PC-3 (cell line): ENCODE measurements at regions not wholly inside any gene's neighbourhood (a gene's known extent, or its start where the extent isn't known, plus 50 kb on each side); places are given as distances from the start of the nearest gene placed in this dataset.
A peak's percentile ranks its signal among the peaks of the same experiment; 100 is the strongest.
"Not testable (repeated sequence)": the region's sequence is repeated elsewhere in the genome, so short reads cannot be mapped to it uniquely, and the experiment has no call there.

ENCODE experiments used
- ATAC-seq: fragments of 200-7000 bp; cut with Tn5 transposase; 2 replicates; pipeline ENCODE4 v1.9.1; 2020; ENCODE audit warnings: mild to moderate bottlenecking, moderate library complexity
- BruUV-seq: library from RNA; stranded (reverse); fragments of 400-500 nt; replicated peaks from 2 replicates; lab custom pipeline; 2021; lab: Mats Ljungman, UMichigan
- CTCF ChIA-PET: fragments of 300-600 bp; sonication (Branson Sonifier 250); formaldehyde crosslinking; loops from one replicate; lab custom pipeline; 2022; ENCODE audit warnings: antibody characterized with exemption; lab: Charles Lee
- POLR2A ChIA-PET: fragments of 300-600 bp; sonication (Branson Sonifier 250); formaldehyde crosslinking; loops from one replicate; lab custom pipeline; 2022; ENCODE audit warnings: antibody characterized with exemption; ENCODE audit not compliant: unreplicated experiment; lab: Charles Lee
- DNase-seq: peaks from one replicate; pipeline ENCODE4 v3.0.0-alpha.2; 2015
- H2AFZ ChIP-seq: fragments of 300-600 bp; sonication (generic); 2 replicates; pipeline ENCODE4 v1.6.0; 2016; ENCODE audit warnings: antibody characterized with exemption, low read length
- H3F3A ChIP-seq: fragments of 300-600 bp; sonication (generic); one replicate; pipeline ENCODE4 v1.6.0; 2017; ENCODE audit warnings: antibody characterized with exemption, low read length, control low read depth, mild to moderate bottlenecking; ENCODE audit not compliant: unreplicated experiment
- H3K27ac ChIP-seq: fragments of 300-600 bp; sonication (generic); 2 replicates; pipeline ENCODE4 v1.5.1; 2016; ENCODE audit warnings: mild to moderate bottlenecking, low read length
- H3K27me3 ChIP-seq: fragments of 300-600 bp; sonication (generic); 2 replicates; pipeline ENCODE4 v1.6.1; 2016; ENCODE audit warnings: low read length, mixed read lengths
- H3K36me3 ChIP-seq: fragments of 300-600 bp; sonication (generic); 2 replicates; pipeline ENCODE4 v1.6.1; 2016; ENCODE audit warnings: low read depth, mixed run types, low read length, mixed read lengths
- H3K4me1 ChIP-seq: fragments of 300-600 bp; sonication (generic); 2 replicates; pipeline ENCODE4 v1.5.1; 2016; ENCODE audit warnings: low read length; ENCODE audit not compliant: insufficient read depth
- H3K4me2 ChIP-seq: fragments of 300-600 bp; sonication (generic); 2 replicates; pipeline ENCODE4 v1.6.0; 2016; ENCODE audit warnings: low read length
- H3K4me3 ChIP-seq: fragments of 300-600 bp; sonication (generic); 2 replicates; pipeline ENCODE4 v1.5.1; 2016; ENCODE audit warnings: mild to moderate bottlenecking, low read length, mixed read lengths
- H3K79me2 ChIP-seq: fragments of 300-600 bp; sonication (generic); 2 replicates; pipeline ENCODE4 v1.6.1; 2017; ENCODE audit warnings: low read length, mixed read lengths
- H3K9ac ChIP-seq: fragments of 300-600 bp; sonication (generic); 2 replicates; pipeline ENCODE4 v1.6.0; 2016; ENCODE audit warnings: mild to moderate bottlenecking, low read length
- H3K9me2 ChIP-seq: fragments of 300-600 bp; sonication (generic); replicated peaks from 2 replicates; pipeline ENCODE4 v1.6.1; 2016; ENCODE audit warnings: mixed run types, low read length, mixed read lengths
- H3K9me3 ChIP-seq: fragments of 300-600 bp; sonication (generic); 2 replicates; pipeline ENCODE4 v1.6.1; 2016; ENCODE audit warnings: low read length, mixed read lengths
- H4K20me1 ChIP-seq: fragments of 300-600 bp; sonication (generic); 2 replicates; pipeline ENCODE4 v1.6.1; 2016; ENCODE audit warnings: low read length, mixed read lengths
- EZH2 ChIP-seq: fragments of 300-600 bp; sonication (generic); IDR thresholded peaks from one replicate; pipeline ENCODE4 v1.6.1; 2017; ENCODE audit warnings: antibody characterized with exemption, mild to moderate bottlenecking, low read length; ENCODE audit not compliant: unreplicated experiment
- EZH2phosphoT487 ChIP-seq: fragments of 300-600 bp; sonication (generic); IDR thresholded peaks from 2 replicates; pipeline ENCODE4 v1.6.1; 2018; ENCODE audit warnings: mild to moderate bottlenecking, antibody characterized with exemption, low read length, borderline replicate concordance
- intact Hi-C: fragments of 100-400 bp; cut with micrococcal nuclease; formaldehyde crosslinking; loops from 2 replicates; pipeline ENCODE4 v1.9.0; 2023
- TF ChIP-seq, protein P1 (sequence below): fragments of 300-600 bp; sonication (generic); conservative IDR thresholded peaks from 2 replicates; pipeline ENCODE4 v1.5.1; 2017; ENCODE audit warnings: antibody characterized with exemption, low read depth, mild to moderate bottlenecking, low read length

DNA sequence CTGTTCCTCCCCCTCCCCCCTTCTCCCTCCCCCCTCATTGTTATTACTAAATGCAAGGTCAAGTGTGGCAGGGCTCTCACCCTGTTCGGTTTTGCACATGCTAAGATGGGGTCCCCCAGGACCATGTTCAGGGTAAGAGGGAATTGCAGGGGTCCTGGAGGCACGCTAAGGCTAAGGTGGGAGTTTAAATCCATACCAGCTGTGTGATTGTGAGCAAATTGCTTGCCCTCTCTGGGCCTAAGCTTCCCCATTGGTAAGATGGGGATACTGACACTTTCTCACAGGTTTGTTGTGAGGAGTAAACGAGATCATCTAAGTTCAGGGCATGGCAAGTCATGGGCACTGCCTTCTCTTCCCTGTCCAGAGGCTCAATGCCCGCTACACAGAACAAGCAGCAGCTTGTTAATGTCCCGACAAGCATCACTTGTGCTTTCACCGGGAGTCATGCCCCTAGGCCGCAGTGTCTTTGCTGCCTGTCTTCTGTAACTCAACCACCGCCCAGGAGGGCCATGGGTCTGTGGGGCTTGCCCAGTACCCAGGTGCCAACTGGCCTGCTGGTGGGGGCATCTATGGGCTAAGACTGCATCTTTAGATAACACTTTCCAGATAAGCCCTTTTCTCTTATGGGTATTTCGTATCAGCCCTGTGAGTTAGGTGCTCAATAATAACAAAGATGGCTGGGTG is 279.1 kb downstream of the MYCN start:
- intact Hi-C loops: no loop called here
- H4K20me1 ChIP-seq: no peaks in the 10 kb centered on the region
- TF ChIP-seq EZH2phosphoT487 (no peak), EZH2 (no peak)
- TF ChIP-seq, protein P1, sequence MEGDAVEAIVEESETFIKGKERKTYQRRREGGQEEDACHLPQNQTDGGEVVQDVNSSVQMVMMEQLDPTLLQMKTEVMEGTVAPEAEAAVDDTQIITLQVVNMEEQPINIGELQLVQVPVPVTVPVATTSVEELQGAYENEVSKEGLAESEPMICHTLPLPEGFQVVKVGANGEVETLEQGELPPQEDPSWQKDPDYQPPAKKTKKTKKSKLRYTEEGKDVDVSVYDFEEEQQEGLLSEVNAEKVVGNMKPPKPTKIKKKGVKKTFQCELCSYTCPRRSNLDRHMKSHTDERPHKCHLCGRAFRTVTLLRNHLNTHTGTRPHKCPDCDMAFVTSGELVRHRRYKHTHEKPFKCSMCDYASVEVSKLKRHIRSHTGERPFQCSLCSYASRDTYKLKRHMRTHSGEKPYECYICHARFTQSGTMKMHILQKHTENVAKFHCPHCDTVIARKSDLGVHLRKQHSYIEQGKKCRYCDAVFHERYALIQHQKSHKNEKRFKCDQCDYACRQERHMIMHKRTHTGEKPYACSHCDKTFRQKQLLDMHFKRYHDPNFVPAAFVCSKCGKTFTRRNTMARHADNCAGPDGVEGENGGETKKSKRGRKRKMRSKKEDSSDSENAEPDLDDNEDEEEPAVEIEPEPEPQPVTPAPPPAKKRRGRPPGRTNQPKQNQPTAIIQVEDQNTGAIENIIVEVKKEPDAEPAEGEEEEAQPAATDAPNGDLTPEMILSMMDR: no peak

GRCh38 chr2:16218625-16219024 is 278.3 kb downstream of the MYCN start:
- ChIA-PET CTCF (no interaction called here), POLR2A (no interaction called here)
- Histone ChIP-seq H3K79me2 (no peaks in the 10 kb centered on the region), H2AFZ (no peak overlapping the region), H3K9ac (no peak overlapping the region), H3K36me3 (no peaks in the 10 kb centered on the region), H3K4me1 (no peaks in the 10 kb centered on the region), H3K4me3 (no peak overlapping the region), H3K4me2 (no peak overlapping the region), H3K27ac (no peak overlapping the region), H3F3A (no peaks in the 10 kb centered on the region), H4K20me1 (no peaks in the 10 kb centered on the region), H3K9me2 (no peaks in the 10 kb centered on the region), H3K9me3 (no peaks in the 10 kb centered on the region), H3K27me3 (peaks cover 5% of the 10 kb centered on the region; the same call in 1 of the 2 replicates)
- DNase-seq: no peak
- TF ChIP-seq, protein P1: peak; percentile 30
- TF ChIP-seq EZH2: no peak
- intact Hi-C loops: no loop called here
- no peak for ATAC-seq
- BruUV-seq: no TSS peak

More for the DNA sequence above, 279.1 kb downstream of the MYCN start:
- Histone ChIP-seq H3K36me3 (no peaks in the 10 kb centered on the region), H3K27me3 (peaks cover 5% of the 10 kb centered on the region; the same call in 1 of the 2 replicates), H3K27ac (no peak overlapping the region), H3K9ac (no peak overlapping the region), H3K4me2 (no peak overlapping the region), H2AFZ (no peak overlapping the region), H3K4me3 (no peak overlapping the region), H3K4me1 (no peaks in the 10 kb centered on the region), H3K79me2 (no peaks in the 10 kb centered on the region), H3F3A (no peaks in the 10 kb centered on the region), H3K9me3 (no peaks in the 10 kb centered on the region), H3K9me2 (no peaks in the 10 kb centered on the region)
- POLR2A ChIA-PET: no interaction called here
- no TSS peak for BruUV-seq
- DNase-seq (no peak), ATAC-seq (no peak)
- CTCF ChIA-PET: no interaction called here

DNA sequence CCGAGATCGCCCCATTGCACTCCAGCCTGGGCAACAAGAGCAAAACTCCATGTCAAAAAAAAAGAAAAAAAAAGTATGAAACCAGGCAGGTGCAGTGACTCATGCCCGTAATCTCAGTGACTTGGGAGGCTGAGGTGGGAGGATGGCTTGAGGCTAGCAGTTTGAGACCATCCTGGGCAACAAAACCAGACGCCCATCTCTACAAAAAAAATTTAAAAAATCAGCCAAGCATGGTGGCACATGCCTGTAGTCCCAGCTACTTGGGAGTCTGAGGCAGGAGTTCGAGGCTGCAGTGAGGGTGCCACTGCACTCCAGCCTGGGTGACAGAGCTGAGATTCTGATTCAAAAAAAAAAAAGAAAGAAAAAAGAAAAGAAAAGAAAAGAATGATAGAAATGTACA is 277.8 kb downstream of the MYCN start:
- H3K79me2 ChIP-seq: no peaks in the 10 kb centered on the region
- ChIA-PET POLR2A (no interaction called here), CTCF (no interaction called here)
- no peaks in the 10 kb centered on the region for H3K9me3 ChIP-seq
- H4K20me1 ChIP-seq: no peaks in the 10 kb centered on the region
- no peak for TF ChIP-seq EZH2
- TF ChIP-seq, protein P1: no peak
- no peak for TF ChIP-seq EZH2phosphoT487
- no peak for ATAC-seq
- peaks cover 5% of the 10 kb centered on the region; the same call in 1 of the 2 replicates for H3K27me3 ChIP-seq
- H3K9ac ChIP-seq: no peak overlapping the region
- intact Hi-C loops: no loop called here
- H3K9me2 ChIP-seq: no peaks in the 10 kb centered on the region
- no peak overlapping the region for H2AFZ ChIP-seq
- no peak overlapping the region for H3K4me2 ChIP-seq
- no peaks in the 10 kb centered on the region for H3K4me1 ChIP-seq
- no peaks in the 10 kb centered on the region for H3F3A ChIP-seq
- no peak overlapping the region for H3K27ac ChIP-seq
- BruUV-seq: no TSS peak
- H3K36me3 ChIP-seq: no peaks in the 10 kb centered on the region
- no peak for DNase-seq
- no peak overlapping the region for H3K4me3 ChIP-seq

GRCh38 chr2:16217741-16218140 is 277.4 kb downstream of the MYCN start:
- H3K9me2 ChIP-seq, H3K4me1 ChIP-seq, intact Hi-C loops, H3K36me3 ChIP-seq, H3K9ac ChIP-seq, H4K20me1 ChIP-seq, H3F3A ChIP-seq, BruUV-seq, CTCF ChIA-PET, H3K27ac ChIP-seq, H2AFZ ChIP-seq, ATAC-seq, H3K79me2 ChIP-seq, H3K4me3 ChIP-seq, H3K4me2 ChIP-seq, H3K9me3 ChIP-seq, POLR2A ChIA-PET, H3K27me3 ChIP-seq, DNase-seq: not testable (repeated sequence)
